H9 (cell line): ENCODE measurements at regions not wholly inside any gene's neighbourhood (a gene's known extent, or its start where the extent isn't known, plus 50 kb on each side); places are given as distances from the start of the nearest gene placed in this dataset.
"Not testable (repeated sequence)": the region's sequence is repeated elsewhere in the genome, so short reads cannot be mapped to it uniquely, and the experiment has no call there.

Experiments
- DNase-seq: peaks from one replicate; pipeline ENCODE4 v3.0.0-alpha.2; 2017
- H2AFZ ChIP-seq: one replicate; pipeline ENCODE4 v1.6.1; 2013; ENCODE audit warnings: mild to moderate bottlenecking, low read length, control low read depth, moderate library complexity
- H2AK5ac ChIP-seq: 2 replicates; pipeline ENCODE4 v1.6.1; 2013; ENCODE audit warnings: low read length, control low read depth, mixed read lengths; ENCODE audit not compliant: insufficient read length
- H2BK120ac ChIP-seq: one replicate; pipeline ENCODE4 v1.6.1; 2013; ENCODE audit warnings: low read depth, mild to moderate bottlenecking, low read length, control low read depth, inconsistent platforms; ENCODE audit not compliant: poor library complexity, severe bottlenecking
- H2BK12ac ChIP-seq: 2 replicates; pipeline ENCODE4 v1.6.1; 2013; ENCODE audit warnings: low read length, control low read depth, mixed read lengths, low read depth; ENCODE audit not compliant: insufficient read length
- H2BK15ac ChIP-seq: 2 replicates; pipeline ENCODE4 v1.6.1; 2013; ENCODE audit warnings: low read depth, low read length, control low read depth
- H2BK20ac ChIP-seq: one replicate; pipeline ENCODE4 v1.6.1; 2013; ENCODE audit warnings: low read depth, mild to moderate bottlenecking, low read length, control low read depth, inconsistent platforms; ENCODE audit not compliant: poor library complexity, severe bottlenecking
- H2BK5ac ChIP-seq: 2 replicates; pipeline ENCODE4 v1.6.1; 2013; ENCODE audit warnings: low read length, control low read depth, mixed read lengths; ENCODE audit not compliant: insufficient read length
- H3K14ac ChIP-seq: 2 replicates; pipeline ENCODE4 v1.6.1; 2013; ENCODE audit warnings: low read length, control low read depth; ENCODE audit not compliant: insufficient read depth
- H3K18ac ChIP-seq: 2 replicates; pipeline ENCODE4 v1.6.1; 2013; ENCODE audit warnings: low read depth, mild to moderate bottlenecking, mixed read lengths, low read length, control low read depth; ENCODE audit not compliant: insufficient read length
- H3K23ac ChIP-seq: 2 replicates; pipeline ENCODE4 v1.6.1; 2013; ENCODE audit warnings: low read length, control low read depth, mixed read lengths, low read depth; ENCODE audit not compliant: insufficient read length
- H3K23me2 ChIP-seq: 2 replicates; pipeline ENCODE4 v1.6.1; 2013; ENCODE audit warnings: low read depth, mild to moderate bottlenecking, mixed read lengths, low read length, control low read depth; ENCODE audit not compliant: insufficient read length, poor library complexity, severe bottlenecking
- H3K27ac ChIP-seq: 2 replicates; pipeline ENCODE4 v1.5.1; 2013; ENCODE audit warnings: low read length, control low read depth, mixed read lengths, low read depth; ENCODE audit not compliant: insufficient read length
- H3K27me3 ChIP-seq: 2 replicates; pipeline ENCODE4 v1.6.1; 2013; ENCODE audit warnings: low read length, control low read depth, inconsistent platforms; ENCODE audit not compliant: insufficient read depth
- H3K4ac ChIP-seq: 2 replicates; pipeline ENCODE4 v1.6.1; 2013; ENCODE audit warnings: low read depth, mild to moderate bottlenecking, control low read depth, inconsistent platforms, low read length, moderate library complexity
- H3K4me1 ChIP-seq: 2 replicates; pipeline ENCODE4 v1.6.1; 2013; ENCODE audit warnings: low read length, control low read depth, inconsistent platforms; ENCODE audit not compliant: insufficient read depth
- H3K4me2 ChIP-seq: 2 replicates; pipeline ENCODE4 v1.6.1; 2013; ENCODE audit warnings: low read length, control low read depth, mixed read lengths; ENCODE audit not compliant: insufficient read length, insufficient read depth
- H3K56ac ChIP-seq: 2 replicates; pipeline ENCODE4 v1.6.1; 2013; ENCODE audit warnings: low read depth, mild to moderate bottlenecking, mixed read lengths, low read length, control low read depth; ENCODE audit not compliant: insufficient read length
- H3K79me1 ChIP-seq: 2 replicates; pipeline ENCODE4 v1.6.1; 2013; ENCODE audit warnings: low read depth, mild to moderate bottlenecking, moderate library complexity, low read length, control low read depth, inconsistent platforms; ENCODE audit not compliant: insufficient read depth, poor library complexity, severe bottlenecking
- H3K79me2 ChIP-seq: 2 replicates; pipeline ENCODE4 v1.6.1; 2013; ENCODE audit warnings: low read length, control low read depth, inconsistent platforms; ENCODE audit not compliant: insufficient read depth
- H3K9ac ChIP-seq: 2 replicates; pipeline ENCODE4 v1.6.1; 2013; ENCODE audit warnings: low read length, control low read depth, mixed read lengths; ENCODE audit not compliant: insufficient read length; ENCODE audit errors: extremely low read depth
- H3K9me3 ChIP-seq: one replicate; pipeline ENCODE4 v1.6.1; 2013; ENCODE audit warnings: low read depth, low read length, inconsistent platforms; ENCODE audit not compliant: control insufficient read depth
- H3T11ph ChIP-seq: one replicate; pipeline ENCODE4 v1.6.1; 2013; ENCODE audit warnings: mild to moderate bottlenecking, low read length, control low read depth, inconsistent platforms
- H4K20me1 ChIP-seq: one replicate; pipeline ENCODE4 v1.6.1; 2013; ENCODE audit not compliant: control insufficient read depth, insufficient read length, insufficient read depth
- H4K5ac ChIP-seq: 2 replicates; pipeline ENCODE4 v1.6.1; 2013; ENCODE audit warnings: low read depth, mild to moderate bottlenecking, mixed read lengths, low read length, control low read depth; ENCODE audit not compliant: insufficient read length
- H4K8ac ChIP-seq: replicated peaks from 2 replicates; pipeline ENCODE4 v1.6.1; 2013; ENCODE audit warnings: low read length, control low read depth, mixed read lengths, low read depth; ENCODE audit not compliant: insufficient read length
- H4K91ac ChIP-seq: 2 replicates; pipeline ENCODE4 v1.6.1; 2013; ENCODE audit warnings: low read depth, mild to moderate bottlenecking, moderate library complexity, mixed read lengths, low read length, control low read depth; ENCODE audit not compliant: insufficient read length
- H3K27ac Mint-ChIP-seq, 3 experiments: 2 replicates in 2 of 3; 3 replicates in 1 of 3; pipeline ENCODE4 v1.8.0; 2020 to 2021; ENCODE audit warnings: mixed read lengths in 3 of 3, mild to moderate bottlenecking in 1 of 3, moderate library complexity in 1 of 3
- H3K27me3 Mint-ChIP-seq: 2 replicates; pipeline ENCODE4 v1.8.0; 2021; ENCODE audit warnings: low read depth, mild to moderate bottlenecking, moderate library complexity, mixed read lengths
- H3K36me3 Mint-ChIP-seq, 3 experiments: 2 replicates in 2 of 3; 3 replicates in 1 of 3; pipeline ENCODE4 v1.8.0; 2020 to 2021; ENCODE audit warnings: low read depth in 3 of 3, mixed read lengths in 3 of 3; ENCODE audit not compliant: insufficient read depth in 1 of 3
- H3K4me1 Mint-ChIP-seq, 2 experiments: 2 replicates each; pipeline ENCODE4 v1.8.0; 2020; ENCODE audit warnings: mixed read lengths in 2 of 2
- H3K4me3 Mint-ChIP-seq, 2 experiments: 2 replicates in 1 of 2; 3 replicates in 1 of 2; pipeline ENCODE4 v1.8.0; 2020 to 2021; ENCODE audit warnings: mild to moderate bottlenecking in 2 of 2, mixed read lengths in 2 of 2, moderate library complexity in 1 of 2
- H3K9me3 Mint-ChIP-seq, 2 experiments: 2 replicates in 1 of 2; 3 replicates in 1 of 2; pipeline ENCODE4 v1.8.0; 2020; ENCODE audit warnings: mild to moderate bottlenecking in 2 of 2, mixed read lengths in 2 of 2, moderate library complexity in 1 of 2
- WGBS: extraction: QIAGEN DNeasy Blood & Tissue Kit; methylation state at CpG from one replicate; pipeline ENCODE4 v1.1.7; 2013; ENCODE audit warnings: missing lambda C conversion rate, low lambda C conversion rate, mixed read lengths; ENCODE audit not compliant: insufficient read length; ENCODE audit errors: extremely low coverage; 5-methylcytosine and 5-hydroxymethylcytosine counted together

DNA sequence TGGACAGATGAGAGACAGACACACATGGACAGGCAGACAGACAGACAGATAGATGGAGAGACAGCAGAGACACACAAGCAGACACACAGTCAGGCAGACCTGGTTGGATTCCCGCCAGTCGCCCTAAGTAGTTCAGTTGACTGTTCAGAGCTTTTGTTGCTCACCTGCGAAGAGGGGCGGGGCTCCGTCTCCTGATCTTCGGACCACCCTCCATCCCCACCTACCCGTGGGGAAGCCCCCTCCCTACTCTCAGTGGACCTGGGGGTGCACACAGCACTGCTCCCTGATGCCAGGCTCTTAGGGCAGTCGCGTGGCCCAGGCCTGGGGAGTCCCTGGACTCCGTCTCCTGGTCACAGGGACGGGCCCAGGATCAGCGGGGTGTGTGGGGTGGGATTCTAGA, 341.0 kb downstream of the ADGRD1 start:
- not testable (repeated sequence) for H3K36me3 Mint-ChIP-seq, H2BK15ac ChIP-seq, H4K8ac ChIP-seq, H3K18ac ChIP-seq, H2BK12ac ChIP-seq, H2AFZ ChIP-seq, H4K91ac ChIP-seq, H3K27me3 ChIP-seq, H3K27me3 Mint-ChIP-seq, H3K23me2 ChIP-seq, H3K56ac ChIP-seq, H3K4me2 ChIP-seq, H3K79me2 ChIP-seq, H3K9ac ChIP-seq, H3K9me3 Mint-ChIP-seq, H2BK5ac ChIP-seq, H3T11ph ChIP-seq, H3K23ac ChIP-seq, H3K14ac ChIP-seq, H3K9me3 ChIP-seq, H2AK5ac ChIP-seq, H3K4me1 Mint-ChIP-seq, H2BK120ac ChIP-seq, H3K27ac Mint-ChIP-seq, H3K4ac ChIP-seq, H2BK20ac ChIP-seq, H3K79me1 ChIP-seq, H3K27ac ChIP-seq, H3K4me3 Mint-ChIP-seq, H3K4me1 ChIP-seq, H4K20me1 ChIP-seq, H4K5ac ChIP-seq
- DNase-seq, result peak; percentile 23
- no CpG with 5 or more reads among the region's 12 CpGs for WGBS

DNA sequence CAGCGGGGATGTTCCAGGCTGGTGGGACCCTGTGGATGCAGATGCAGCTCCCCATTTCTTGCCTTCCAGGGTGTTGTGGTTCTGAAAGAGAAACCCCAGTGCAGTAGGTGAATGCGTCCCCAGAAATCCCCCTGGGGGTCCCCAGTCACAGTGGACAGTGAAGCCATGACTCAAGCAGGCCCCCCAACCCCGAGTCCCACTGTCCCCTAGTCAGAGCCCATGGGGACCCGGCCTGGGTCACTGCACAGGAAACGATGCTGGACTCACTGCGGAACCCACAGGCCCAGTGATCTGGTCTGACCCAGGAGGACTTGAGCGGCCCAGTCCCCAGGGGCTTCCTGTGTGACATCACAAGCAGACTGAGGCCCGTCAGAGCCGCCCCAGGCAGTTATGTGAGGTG, 341.4 kb downstream of the ADGRD1 start:
- not testable (repeated sequence) for H3K56ac ChIP-seq, H3K4me3 Mint-ChIP-seq, H3K36me3 Mint-ChIP-seq, H3K4me1 Mint-ChIP-seq, H3K4me1 ChIP-seq, H3K27me3 Mint-ChIP-seq, H2BK15ac ChIP-seq, H3K27me3 ChIP-seq, H2AK5ac ChIP-seq, H3K79me2 ChIP-seq, H3K23ac ChIP-seq, H3K9me3 Mint-ChIP-seq, H3K4me2 ChIP-seq, H4K91ac ChIP-seq, H4K8ac ChIP-seq, H3K27ac ChIP-seq, H2BK12ac ChIP-seq, H3T11ph ChIP-seq, H3K14ac ChIP-seq, H2BK20ac ChIP-seq, H3K79me1 ChIP-seq, H4K5ac ChIP-seq, H4K20me1 ChIP-seq, H3K23me2 ChIP-seq, H3K27ac Mint-ChIP-seq, H2AFZ ChIP-seq, H3K9me3 ChIP-seq, H2BK120ac ChIP-seq, H3K18ac ChIP-seq, H3K9ac ChIP-seq, H2BK5ac ChIP-seq, H3K4ac ChIP-seq
- no CpG with 5 or more reads among the region's 9 CpGs for WGBS
- DNase-seq, result peak; percentile 1

DNA sequence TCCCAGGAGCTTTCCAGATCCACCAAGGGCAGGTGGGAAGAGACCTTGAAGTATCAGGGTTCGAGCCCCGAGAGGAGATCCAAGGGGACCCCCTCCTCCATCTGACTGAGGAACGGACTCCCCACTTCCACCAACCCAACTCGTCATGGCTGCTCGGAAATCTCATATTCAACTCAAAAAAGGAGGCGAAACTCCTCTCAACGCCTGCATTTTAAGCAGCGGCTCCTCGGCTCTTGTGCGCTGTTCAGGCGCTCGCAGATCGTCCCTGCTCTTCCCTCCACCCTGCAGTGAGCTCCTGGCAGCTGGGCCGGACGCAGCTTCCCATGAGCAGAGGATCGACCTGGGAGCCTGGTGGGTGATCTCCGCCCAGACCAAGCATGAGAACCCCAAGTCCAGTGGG, 341.9 kb downstream of the ADGRD1 start:
- peak; percentile 29 for DNase-seq
- H3K4me2 ChIP-seq, result not testable (repeated sequence)

More for the DNA sequence above, 341.9 kb downstream of the ADGRD1 start:
- not testable (repeated sequence) for H3K27ac Mint-ChIP-seq, H3K27me3 Mint-ChIP-seq, H3K56ac ChIP-seq, H2BK20ac ChIP-seq, H2AFZ ChIP-seq, H3K4ac ChIP-seq, H3K4me1 Mint-ChIP-seq, H2BK12ac ChIP-seq, H2BK5ac ChIP-seq, H3K27me3 ChIP-seq, H2AK5ac ChIP-seq, H2BK15ac ChIP-seq, H4K91ac ChIP-seq, H4K5ac ChIP-seq, H4K20me1 ChIP-seq, H3K14ac ChIP-seq, H3K27ac ChIP-seq, H3K4me1 ChIP-seq, H3K9me3 Mint-ChIP-seq, H3K23me2 ChIP-seq, H3K79me1 ChIP-seq, H4K8ac ChIP-seq, H3K18ac ChIP-seq, H3K79me2 ChIP-seq, H3K36me3 Mint-ChIP-seq, H2BK120ac ChIP-seq, H3K4me3 Mint-ChIP-seq, H3T11ph ChIP-seq, H3K9me3 ChIP-seq, H3K9ac ChIP-seq, H3K23ac ChIP-seq
- WGBS, result no CpG with 5 or more reads among the region's 17 CpGs
